ENCODE measurements at regions not wholly inside any gene's neighbourhood (a gene's known extent, or its start where the extent isn't known, plus 50 kb on each side); places are given as distances from the start of the nearest gene placed in this dataset.

DNA sequence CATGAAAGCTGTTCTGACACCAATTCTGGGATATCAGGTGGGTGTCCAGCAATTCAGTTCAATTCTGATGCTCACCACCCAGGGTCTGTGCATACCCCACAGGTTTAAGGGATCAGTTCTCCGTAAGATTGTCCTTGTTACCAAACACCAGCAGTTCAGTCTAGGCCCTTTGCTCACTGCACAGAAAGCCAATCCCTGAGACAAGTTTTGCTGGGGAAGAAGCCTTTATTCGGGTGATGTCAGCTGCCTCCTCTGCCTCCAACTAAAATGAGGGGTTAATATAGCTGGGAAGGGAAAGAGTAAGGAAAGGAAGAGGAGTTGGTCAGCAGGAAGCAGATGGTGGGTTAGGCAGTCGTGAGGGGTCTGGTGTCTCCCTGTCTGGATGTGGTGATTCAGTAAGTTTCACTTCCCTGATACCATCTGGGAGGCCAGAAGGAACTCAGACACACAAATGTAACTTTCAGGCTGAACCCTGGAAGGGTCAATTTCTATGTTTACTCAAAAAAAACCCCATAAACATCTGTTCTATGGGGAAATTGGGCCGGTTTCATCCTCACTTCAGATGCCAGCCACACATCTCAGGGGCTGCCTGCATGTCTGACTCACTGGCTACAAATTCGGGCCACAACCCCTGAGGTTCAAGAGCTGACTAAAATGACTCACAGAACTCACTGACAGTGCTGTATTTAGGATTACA, 83.3 kb upstream of the PGBD5 start:
- H3K27ac ChIP-seq (ENCODE audit: extremely low read length, insufficient read depth, low read length): no peak overlapping the region
- TF ChIP-seq ZNF124 (CRISPR knock-in tag; IDR thresholded peaks at IDR 0.05): peak; percentile 92
- no peak for TF ChIP-seq HBP1 (CRISPR knock-in tag; IDR thresholded peaks at IDR 0.05; ENCODE audit: low read depth)
- in situ Hi-C loops (cut with HindIII; ENCODE audit: extremely low pct_ligation_motif_present, low pct_unique_long_range_greater_than_20kb): no loop called here
- ChIA-PET CTCF (ENCODE audit: low intra/inter-chr PET ratio, low total read pairs) (no interaction called here), POLR2A (no interaction called here)
- no peak overlapping the region for H3K4me3 ChIP-seq (replicated peaks in 1 of 3; ENCODE audit: insufficient read depth in 1 of 3, low read depth in 2 of 3, low read length in 3 of 3)
- H3K36me3 ChIP-seq (replicated peaks in 1 of 2; ENCODE audit: control insufficient read depth in 1 of 2, insufficient read depth in 2 of 2, low read length in 2 of 2): no peaks in the 10 kb centered on the region
- no peak overlapping the region for H3K4me2 ChIP-seq (ENCODE audit: low read depth, low read length)
- no peak overlapping the region for H3K9ac ChIP-seq (ENCODE audit: insufficient read depth, low read depth, low read length)
- WGBS (ENCODE audit: low lambda C conversion rate): 18% methylated on average over 5 of the region's 5 CpGs
- ATAC-seq: no peak
- FAIRE-seq: no peak
- no peaks in the 10 kb centered on the region for H3K79me2 ChIP-seq (ENCODE audit: insufficient read depth, low read length)
- no peak for DNase-seq (ENCODE audit: low spot score)
- no peaks in the 10 kb centered on the region; a peak in 1 of 5 replicates for H3K27me3 ChIP-seq (ENCODE audit: control insufficient read depth in 1 of 2, insufficient read depth in 2 of 2, low read length in 2 of 2)
- intact Hi-C loops (cut with micrococcal nuclease; ENCODE audit: unreplicated experiment): no loop called here
- H4K20me1 ChIP-seq (ENCODE audit: insufficient read depth, low read length): no peaks in the 10 kb centered on the region
- no TSS peak for BruUV-seq (replicated peaks)
- H2AFZ ChIP-seq (ENCODE audit: low read length): no peak overlapping the region
- no peaks in the 10 kb centered on the region for H3K4me1 ChIP-seq (ENCODE audit: insufficient read depth, low read length)
- no peaks in the 10 kb centered on the region; the same call in 1 of the 2 replicates for H3K9me3 ChIP-seq (ENCODE audit: low read length)

DNA sequence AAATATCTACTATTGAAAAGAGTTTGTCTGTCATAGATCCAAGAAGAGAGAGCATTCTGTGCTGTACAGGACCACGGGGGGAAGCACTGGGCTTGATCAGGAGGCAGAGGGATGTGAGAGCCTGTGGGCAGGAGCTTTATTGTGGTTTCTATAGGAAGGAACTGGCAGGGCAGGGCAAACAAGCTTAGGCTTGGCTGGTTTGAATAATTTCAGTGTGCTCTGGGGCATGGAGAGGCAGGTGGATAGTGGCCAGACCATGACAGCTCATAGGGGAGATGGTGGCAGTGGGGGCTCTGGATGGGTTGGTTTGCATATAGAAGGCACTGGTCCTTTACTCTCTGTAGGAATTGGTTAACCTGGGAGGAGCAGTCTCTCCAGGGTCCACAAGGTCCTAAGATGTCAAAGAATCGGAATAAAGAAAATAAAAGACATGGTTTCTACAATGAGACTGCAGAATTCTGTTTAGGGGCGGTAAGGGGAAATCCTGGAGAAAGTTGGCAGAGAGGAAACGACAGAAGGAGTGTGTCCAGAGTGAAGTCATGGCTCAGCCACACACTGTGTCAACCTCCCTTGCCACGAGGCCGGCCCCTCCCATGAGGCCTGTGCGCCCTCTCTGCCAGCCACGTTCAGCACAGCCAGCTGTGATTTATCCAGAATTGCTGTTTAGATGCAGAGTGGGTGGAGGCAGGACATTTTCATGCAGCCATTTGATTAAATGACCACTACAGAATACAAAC, 81.7 kb upstream of the PGBD5 start:
- Histone ChIP-seq H3K4me1 (ENCODE audit: insufficient read depth, low read length) (no peaks in the 10 kb centered on the region), H3K27me3 (ENCODE audit: control insufficient read depth in 1 of 2, insufficient read depth in 2 of 2, low read length in 2 of 2) (no peaks in the 10 kb centered on the region; a peak in 1 of 5 replicates), H3K9me3 (ENCODE audit: low read length) (no peaks in the 10 kb centered on the region; the same call in 1 of the 2 replicates), H3K9ac (ENCODE audit: insufficient read depth, low read depth, low read length) (no peak overlapping the region), H3K79me2 (ENCODE audit: insufficient read depth, low read length) (no peaks in the 10 kb centered on the region), H3K4me2 (ENCODE audit: low read depth, low read length) (no peak overlapping the region), H4K20me1 (ENCODE audit: insufficient read depth, low read length) (no peaks in the 10 kb centered on the region), H2AFZ (ENCODE audit: low read length) (no peak overlapping the region), H3K36me3 (replicated peaks in 1 of 2; ENCODE audit: control insufficient read depth in 1 of 2, insufficient read depth in 2 of 2, low read length in 2 of 2) (no peaks in the 10 kb centered on the region), H3K27ac (ENCODE audit: extremely low read length, insufficient read depth, low read length) (no peak overlapping the region), H3K4me3 (replicated peaks in 1 of 3; ENCODE audit: insufficient read depth in 1 of 3, low read depth in 2 of 3, low read length in 3 of 3) (no peak overlapping the region)
- ATAC-seq: no peak
- no peak for TF ChIP-seq PAX8 (CRISPR knock-in tag; IDR thresholded peaks at IDR 0.05; ENCODE audit: borderline replicate concordance)
- TF ChIP-seq, protein P1, sequence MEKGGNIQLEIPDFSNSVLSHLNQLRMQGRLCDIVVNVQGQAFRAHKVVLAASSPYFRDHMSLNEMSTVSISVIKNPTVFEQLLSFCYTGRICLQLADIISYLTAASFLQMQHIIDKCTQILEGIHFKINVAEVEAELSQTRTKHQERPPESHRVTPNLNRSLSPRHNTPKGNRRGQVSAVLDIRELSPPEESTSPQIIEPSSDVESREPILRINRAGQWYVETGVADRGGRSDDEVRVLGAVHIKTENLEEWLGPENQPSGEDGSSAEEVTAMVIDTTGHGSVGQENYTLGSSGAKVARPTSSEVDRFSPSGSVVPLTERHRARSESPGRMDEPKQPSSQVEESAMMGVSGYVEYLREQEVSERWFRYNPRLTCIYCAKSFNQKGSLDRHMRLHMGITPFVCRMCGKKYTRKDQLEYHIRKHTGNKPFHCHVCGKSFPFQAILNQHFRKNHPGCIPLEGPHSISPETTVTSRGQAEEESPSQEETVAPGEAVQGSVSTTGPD (CRISPR knock-in tag; IDR thresholded peaks at IDR 0.05): no peak
- TF ChIP-seq CBX2 (IDR thresholded peaks at IDR 0.05; ENCODE audit: low read depth, low read length): no peak
- no peak for TF ChIP-seq CBX2 (CRISPR knock-in tag; IDR thresholded peaks at IDR 0.05; ENCODE audit: low read depth)
- TF ChIP-seq ZNF703 (CRISPR knock-in tag; IDR thresholded peaks at IDR 0.05; ENCODE audit: borderline replicate concordance): no peak
- TF ChIP-seq ZNF276 (CRISPR knock-in tag; IDR thresholded peaks at IDR 0.05; ENCODE audit: low read depth): no peak
- TF ChIP-seq CEBPB (IDR thresholded peaks at IDR 0.05; ENCODE audit: borderline replicate concordance, low read depth, low read length): no peak
- TF ChIP-seq KDM6A (CRISPR knock-in tag; IDR thresholded peaks at IDR 0.05; ENCODE audit: low read depth): no peak
- no peak for TF ChIP-seq GATAD2A (CRISPR knock-in tag; IDR thresholded peaks at IDR 0.05)
- TF ChIP-seq ZNF20 (CRISPR knock-in tag; IDR thresholded peaks at IDR 0.05): no peak
- WGBS (ENCODE audit: low lambda C conversion rate): 24% methylated on average over 8 of the region's 8 CpGs
- DNase-seq (ENCODE audit: low spot score): no peak
- FAIRE-seq: no peak
- in situ Hi-C loops (cut with HindIII; ENCODE audit: extremely low pct_ligation_motif_present, low pct_unique_long_range_greater_than_20kb) (no loop called here), intact Hi-C loops (cut with micrococcal nuclease; ENCODE audit: unreplicated experiment) (no loop called here)
- CTCF ChIA-PET (ENCODE audit: low intra/inter-chr PET ratio, low total read pairs): no interaction called here
- POLR2A ChIA-PET: no interaction called here
- BruUV-seq (replicated peaks): no TSS peak

All from HepG2 (cell line).